Small intestine (tissue), 7 donors: ENCODE measurements at regions not wholly inside any gene's neighbourhood (a gene's known extent, or its start where the extent isn't known, plus 50 kb on each side); places are given as distances from the start of the nearest gene placed in this dataset.

Experiments used
- DNase-seq, 2 donors: peaks; one replicate each; pipeline versions ENCODE4 v3.0.0 to v3.0.0-alpha.2; 2013
- FAIRE-seq: peaks from 2 replicates; lab custom pipeline; 2012; peaks lifted over from hg19 to GRCh38; lab: Jason Lieb, UNC
- H3K27ac ChIP-seq, 3 donors: one replicate each; pipeline ENCODE4 v1.5.1; 2013; ENCODE audit warnings: low read length in 2 of 3, mild to moderate bottlenecking in 2 of 3, control low read depth in 1 of 3, inconsistent platforms in 1 of 3, low read depth in 1 of 3, moderate library complexity in 1 of 3
- H3K27me3 ChIP-seq, 3 donors: one replicate each; pipeline ENCODE4 v1.6.1; 2013; ENCODE audit warnings: low read length in 3 of 3, inconsistent platforms in 1 of 3; ENCODE audit not compliant: control insufficient read depth in 3 of 3, insufficient read depth in 3 of 3
- H3K36me3 ChIP-seq, 3 donors: one replicate each; pipeline ENCODE4 v1.6.1; 2013; ENCODE audit warnings: low read length in 3 of 3, inconsistent platforms in 1 of 3, low read depth in 1 of 3, mild to moderate bottlenecking in 1 of 3, moderate library complexity in 1 of 3; ENCODE audit not compliant: control insufficient read depth in 3 of 3, insufficient read depth in 2 of 3
- H3K4me1 ChIP-seq, 3 donors: one replicate each; pipeline ENCODE4 v1.6.1; 2013; ENCODE audit warnings: low read length in 2 of 3, inconsistent platforms in 1 of 3, low read depth in 1 of 3, mild to moderate bottlenecking in 1 of 3, moderate library complexity in 1 of 3; ENCODE audit not compliant: control insufficient read depth in 3 of 3, insufficient read depth in 2 of 3
- H3K4me3 ChIP-seq, 3 donors: one replicate each; pipeline ENCODE4 v1.5.1; 2013; ENCODE audit warnings: low read length in 3 of 3, control low read depth in 1 of 3, inconsistent platforms in 1 of 3, low read depth in 1 of 3, mild to moderate bottlenecking in 1 of 3, moderate library complexity in 1 of 3
- H3K9me3 ChIP-seq, 2 donors: one replicate each; pipeline ENCODE4 v1.6.1; 2013; ENCODE audit warnings: low read depth in 1 of 2, low read length in 1 of 2; ENCODE audit not compliant: control insufficient read depth in 2 of 2, insufficient read depth in 1 of 2
- WGBS, 3 donors: extraction: QIAGEN DNeasy Blood & Tissue Kit; methylation state at CpG; one replicate each; pipeline ENCODE4 v1.1.7; 2013; 5-methylcytosine and 5-hydroxymethylcytosine counted together
- donor health status: healthy with polysubstance abuse.
- donor health status: control.
- donor health status: control.
- donor health status: Bipolar disorder and iron deficiency.
- donor health status: healthy.

- 39 to 48% (median 47%) methylated on average over 8 of the region's 8 CpGs for WGBS, 3 donors
- Histone ChIP-seq H3K27me3 (no peaks in the 10 kb centered on the region), H3K4me3 (no peak overlapping the region), H3K36me3 (no peaks in the 10 kb centered on the region), H3K4me1 (no peaks in the 10 kb centered on the region), H3K9me3 (no peaks in the 10 kb centered on the region), H3K27ac (no peak overlapping the region)
- DNase-seq (peak in 1 of 2 donors; percentile 19), FAIRE-seq (no peak)
These were observed 132.2 kb downstream of the TLR5 start for GRCh38 chr1:223010582-223011504.

GRCh38 chr1:223011505-223011856 is 131.6 kb downstream of the TLR5 start:
- H3K27me3 ChIP-seq: no peaks in the 10 kb centered on the region
- 65 to 82% (median 69%) methylated on average over 5 of the region's 5 CpGs for whole genome bisulfite sequencing, 3 donors
- H3K36me3 ChIP-seq: no peaks in the 10 kb centered on the region
- H3K27ac ChIP-seq: no peak overlapping the region
- no peaks in the 10 kb centered on the region for H3K9me3 ChIP-seq
- FAIRE-seq: no peak
- H3K4me1 ChIP-seq: no peaks in the 10 kb centered on the region
- H3K4me3 ChIP-seq: no peak overlapping the region
- DNase-seq: no peak

GRCh38 chr1:223012176-223012788 is 130.8 kb downstream of the TLR5 start:
- FAIRE-seq (no peak), DNase-seq (no peak)
- H3K4me1 ChIP-seq: no peaks in the 10 kb centered on the region
- no peak overlapping the region for H3K4me3 ChIP-seq
- H3K36me3 ChIP-seq: no peaks in the 10 kb centered on the region
- WGBS, 3 donors: 92 to 93% (median 92%) methylated on average over 6 of the region's 6 CpGs
- H3K9me3 ChIP-seq: no peaks in the 10 kb centered on the region
- H3K27ac ChIP-seq: no peak overlapping the region
- H3K27me3 ChIP-seq: no peaks in the 10 kb centered on the region

GRCh38 chr1:223012938-223013337 is 130.1 kb downstream of the TLR5 start:
- Histone ChIP-seq H3K36me3 (no peaks in the 10 kb centered on the region), H3K27me3 (no peaks in the 10 kb centered on the region), H3K4me1 (no peaks in the 10 kb centered on the region), H3K4me3 (no peak overlapping the region), H3K9me3 (no peaks in the 10 kb centered on the region), H3K27ac (no peak overlapping the region)
- 23 to 46% (median 31%) methylated on average over 2 of the region's 2 CpGs for WGBS, 3 donors
- no peak for FAIRE-seq
- no peak for DNase-seq

GRCh38 chr1:223014142-223014873 is 128.7 kb downstream of the TLR5 start:
- no peak overlapping the region for H3K4me3 ChIP-seq
- no peak for FAIRE-seq
- no peak overlapping the region for H3K27ac ChIP-seq
- no peak for DNase-seq
- no peaks in the 10 kb centered on the region for H3K9me3 ChIP-seq
- no peaks in the 10 kb centered on the region for H3K27me3 ChIP-seq
- 86 to 92% (median 88%) methylated on average over 4 of the region's 4 CpGs for WGBS, 3 donors
- no peaks in the 10 kb centered on the region for H3K36me3 ChIP-seq
- H3K4me1 ChIP-seq: no peaks in the 10 kb centered on the region

GRCh38 chr1:223016381-223016780 is 126.7 kb downstream of the TLR5 start:
- H3K9me3 ChIP-seq: no peaks in the 10 kb centered on the region
- no peak for FAIRE-seq
- 85 to 100% (median 87%) methylated on average over 1 of the region's 1 CpG for WGBS, 3 donors
- H3K27ac ChIP-seq: no peak overlapping the region
- H3K4me3 ChIP-seq: no peak overlapping the region
- H3K4me1 ChIP-seq: no peaks in the 10 kb centered on the region
- DNase-seq: no peak
- H3K27me3 ChIP-seq: no peaks in the 10 kb centered on the region
- H3K36me3 ChIP-seq: no peaks in the 10 kb centered on the region

- Histone ChIP-seq H3K9me3 (no peaks in the 10 kb centered on the region), H3K27me3 (no peaks in the 10 kb centered on the region), H3K4me3 (no peak overlapping the region), H3K36me3 (no peaks in the 10 kb centered on the region), H3K27ac (no peak overlapping the region), H3K4me1 (no peaks in the 10 kb centered on the region)
- no peak for FAIRE-seq
- 84 to 90% (median 89%) methylated on average over 6 of the region's 6 CpGs for WGBS, 3 donors
- no peak for DNase-seq
These were observed 126.2 kb downstream of the TLR5 start for GRCh38 chr1:223016890-223017289.

GRCh38 chr1:223017291-223017690 is 125.8 kb downstream of the TLR5 start:
- Histone ChIP-seq H3K9me3 (no peaks in the 10 kb centered on the region), H3K27me3 (no peaks in the 10 kb centered on the region), H3K4me3 (no peak overlapping the region), H3K4me1 (no peaks in the 10 kb centered on the region), H3K36me3 (no peaks in the 10 kb centered on the region), H3K27ac (no peak overlapping the region)
- FAIRE-seq: no peak
- 87 to 93% (median 91%) methylated on average over 8 of the region's 8 CpGs for WGBS, 3 donors
- DNase-seq: no peak
